Smooth muscle cell (in vitro differentiated cells): ENCODE measurements at regions not wholly inside any gene's neighbourhood (a gene's known extent, or its start where the extent isn't known, plus 50 kb on each side); places are given as distances from the start of the nearest gene placed in this dataset.

Experiments used
- DNase-seq: peaks from one replicate; lab custom pipeline; 2025; ENCODE audit not compliant: unreplicated experiment; lab: John Stamatoyannopoulos, UW
- H2AFZ ChIP-seq: fragments of 200-600 bp; sonication (generic); 2 replicates; pipeline ENCODE4 v1.6.0; 2016; ENCODE audit warnings: antibody characterized with exemption, low read depth, mild to moderate bottlenecking
- H3F3A ChIP-seq: fragments of 200-600 bp; sonication (generic); 2 replicates; pipeline ENCODE4 v1.6.0; 2017; ENCODE audit warnings: antibody characterized with exemption, low read depth
- H3K27ac ChIP-seq: fragments of 200-600 bp; sonication (generic); 2 replicates; pipeline ENCODE4 v1.5.1; 2016; ENCODE audit warnings: low read depth, mild to moderate bottlenecking
- H3K27me3 ChIP-seq: fragments of 200-600 bp; sonication (generic); 2 replicates; pipeline ENCODE4 v1.6.1; 2016; ENCODE audit warnings: low read depth, mild to moderate bottlenecking
- H3K36me3 ChIP-seq: fragments of 200-600 bp; sonication (generic); 2 replicates; pipeline ENCODE4 v1.5.1; 2016; ENCODE audit warnings: low read depth
- H3K4me1 ChIP-seq: fragments of 200-600 bp; sonication (generic); 2 replicates; pipeline ENCODE4 v1.5.1; 2016; ENCODE audit warnings: low read depth
- H3K4me2 ChIP-seq: fragments of 200-600 bp; sonication (generic); 2 replicates; pipeline ENCODE4 v1.6.0; 2016; ENCODE audit warnings: mild to moderate bottlenecking
- H3K4me3 ChIP-seq: fragments of 200-600 bp; sonication (generic); 2 replicates; pipeline ENCODE4 v1.5.1; 2016; ENCODE audit warnings: mild to moderate bottlenecking
- H3K79me2 ChIP-seq: fragments of 200-600 bp; sonication (generic); 2 replicates; pipeline ENCODE4 v1.6.0; 2016; ENCODE audit warnings: low read depth, mild to moderate bottlenecking
- H3K9ac ChIP-seq: fragments of 200-600 bp; sonication (generic); 2 replicates; pipeline ENCODE4 v1.6.0; 2016; ENCODE audit warnings: low read depth
- H3K9me3 ChIP-seq: fragments of 200-600 bp; sonication (generic); replicated peaks from 2 replicates; pipeline ENCODE4 v1.5.1; 2016; ENCODE audit warnings: low read depth
- H4K20me1 ChIP-seq: fragments of 200-600 bp; sonication (generic); 2 replicates; pipeline ENCODE4 v1.6.0; 2016; ENCODE audit warnings: low read depth
- WGBS: methylation state at CpG from one replicate; pipeline ENCODE4 v1.1.7; 2016; ENCODE audit warnings: low lambda C conversion rate; 5-methylcytosine and 5-hydroxymethylcytosine counted together
- TF ChIP-seq, protein P1 (sequence below): fragments of 200-600 bp; sonication (generic); IDR thresholded peaks from 2 replicates; pipeline ENCODE4 v1.5.1; 2017; ENCODE audit warnings: borderline replicate concordance, mild to moderate bottlenecking, antibody characterized with exemption; ENCODE audit not compliant: insufficient read depth, poor library complexity, severe bottlenecking

DNA sequence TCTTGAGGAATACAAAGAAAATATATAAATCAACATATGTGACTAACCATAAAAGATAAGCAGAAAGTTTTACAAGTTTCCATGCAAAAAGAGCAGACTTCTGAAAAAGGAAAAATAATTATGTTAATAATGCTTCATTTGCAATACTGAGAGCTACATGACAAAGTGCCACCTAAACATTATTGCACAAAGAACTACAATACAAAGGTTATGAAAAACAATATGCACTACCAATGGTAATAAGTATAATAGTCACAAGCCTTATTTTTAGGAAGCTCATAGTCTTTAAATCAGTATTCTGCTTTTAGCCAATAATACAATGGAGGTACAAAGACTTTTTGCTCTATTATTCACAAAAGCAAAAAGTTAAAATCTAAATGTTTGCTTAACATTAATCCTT is 411.2 kb downstream of the TLL1 start:
- H3K9ac ChIP-seq: no peak overlapping the region
- H4K20me1 ChIP-seq: no peaks in the 10 kb centered on the region
- H3K27ac ChIP-seq: no peak overlapping the region
- H3K79me2 ChIP-seq: no peaks in the 10 kb centered on the region
- no peaks in the 10 kb centered on the region for H3F3A ChIP-seq
- H3K4me3 ChIP-seq: no peak overlapping the region
- no peaks in the 10 kb centered on the region for H3K9me3 ChIP-seq
- DNase-seq: no peak
- no peaks in the 10 kb centered on the region for H3K27me3 ChIP-seq
- TF ChIP-seq, protein P1, sequence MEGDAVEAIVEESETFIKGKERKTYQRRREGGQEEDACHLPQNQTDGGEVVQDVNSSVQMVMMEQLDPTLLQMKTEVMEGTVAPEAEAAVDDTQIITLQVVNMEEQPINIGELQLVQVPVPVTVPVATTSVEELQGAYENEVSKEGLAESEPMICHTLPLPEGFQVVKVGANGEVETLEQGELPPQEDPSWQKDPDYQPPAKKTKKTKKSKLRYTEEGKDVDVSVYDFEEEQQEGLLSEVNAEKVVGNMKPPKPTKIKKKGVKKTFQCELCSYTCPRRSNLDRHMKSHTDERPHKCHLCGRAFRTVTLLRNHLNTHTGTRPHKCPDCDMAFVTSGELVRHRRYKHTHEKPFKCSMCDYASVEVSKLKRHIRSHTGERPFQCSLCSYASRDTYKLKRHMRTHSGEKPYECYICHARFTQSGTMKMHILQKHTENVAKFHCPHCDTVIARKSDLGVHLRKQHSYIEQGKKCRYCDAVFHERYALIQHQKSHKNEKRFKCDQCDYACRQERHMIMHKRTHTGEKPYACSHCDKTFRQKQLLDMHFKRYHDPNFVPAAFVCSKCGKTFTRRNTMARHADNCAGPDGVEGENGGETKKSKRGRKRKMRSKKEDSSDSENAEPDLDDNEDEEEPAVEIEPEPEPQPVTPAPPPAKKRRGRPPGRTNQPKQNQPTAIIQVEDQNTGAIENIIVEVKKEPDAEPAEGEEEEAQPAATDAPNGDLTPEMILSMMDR: no peak
- no peaks in the 10 kb centered on the region for H3K36me3 ChIP-seq
- no peak overlapping the region for H3K4me2 ChIP-seq
- no peak overlapping the region for H2AFZ ChIP-seq
- no peaks in the 10 kb centered on the region for H3K4me1 ChIP-seq

DNA sequence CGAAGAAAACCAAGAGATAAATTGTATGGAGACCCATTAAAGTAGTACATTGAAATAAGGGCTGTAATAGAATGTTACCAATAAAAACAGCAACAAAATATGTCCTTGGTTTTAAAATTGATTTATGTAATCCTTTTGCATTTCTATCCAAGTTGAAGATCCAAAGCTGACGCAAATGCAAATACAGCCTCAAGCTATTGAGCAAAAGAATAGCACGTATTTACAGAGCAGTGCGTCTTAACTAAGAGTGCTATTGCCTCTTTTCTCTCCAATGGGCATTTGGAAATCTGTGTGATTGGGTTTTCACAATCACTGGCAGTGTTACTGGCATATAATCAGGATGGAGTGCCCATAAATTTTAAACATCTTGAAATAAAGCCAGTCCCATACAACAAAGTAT is 417.4 kb downstream of the TLL1 start:
- H3K27me3 ChIP-seq: no peaks in the 10 kb centered on the region
- H3K9ac ChIP-seq: no peak overlapping the region
- no peak for DNase-seq
- no peaks in the 10 kb centered on the region for H3K4me1 ChIP-seq
- H3K4me2 ChIP-seq: no peak overlapping the region
- TF ChIP-seq, protein P1: no peak
- no peaks in the 10 kb centered on the region for H3K36me3 ChIP-seq
- H3F3A ChIP-seq: no peaks in the 10 kb centered on the region
- no peak overlapping the region for H2AFZ ChIP-seq
- H3K4me3 ChIP-seq: no peak overlapping the region
- H3K27ac ChIP-seq: no peak overlapping the region
- no peaks in the 10 kb centered on the region for H3K9me3 ChIP-seq
- H4K20me1 ChIP-seq: no peaks in the 10 kb centered on the region
- no peaks in the 10 kb centered on the region for H3K79me2 ChIP-seq
- WGBS: 59% methylated on average over 4 of the region's 4 CpGs

DNA sequence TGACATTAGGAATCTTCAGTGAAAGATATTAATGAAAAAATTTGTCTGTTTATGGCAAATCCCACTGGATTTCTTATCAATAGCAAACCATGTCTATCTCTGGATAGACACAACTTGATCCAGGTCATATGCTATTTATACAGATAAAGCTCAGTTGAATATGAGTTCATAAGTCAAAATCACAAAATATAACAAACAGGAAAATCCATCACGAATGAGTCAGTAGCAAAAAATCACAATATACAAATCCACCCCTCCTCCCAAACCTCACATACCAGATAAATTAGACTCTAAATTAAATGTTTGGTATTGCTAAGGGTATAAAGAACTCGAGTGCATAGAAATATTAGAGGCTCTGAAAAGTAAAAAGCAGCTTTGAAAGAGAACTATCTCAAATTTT is 420.5 kb downstream of the TLL1 start:
- Histone ChIP-seq H3K9ac (no peak overlapping the region), H3K79me2 (no peaks in the 10 kb centered on the region), H2AFZ (no peak overlapping the region), H3F3A (no peaks in the 10 kb centered on the region), H3K36me3 (no peaks in the 10 kb centered on the region), H3K9me3 (no peaks in the 10 kb centered on the region), H3K4me2 (no peak overlapping the region), H3K27me3 (no peaks in the 10 kb centered on the region), H3K4me3 (no peak overlapping the region), H4K20me1 (no peaks in the 10 kb centered on the region), H3K4me1 (no peaks in the 10 kb centered on the region), H3K27ac (no peak overlapping the region)
- TF ChIP-seq, protein P1: no peak
- DNase-seq: no peak
- WGBS: 54% methylated on average over 2 of the region's 2 CpGs

DNA sequence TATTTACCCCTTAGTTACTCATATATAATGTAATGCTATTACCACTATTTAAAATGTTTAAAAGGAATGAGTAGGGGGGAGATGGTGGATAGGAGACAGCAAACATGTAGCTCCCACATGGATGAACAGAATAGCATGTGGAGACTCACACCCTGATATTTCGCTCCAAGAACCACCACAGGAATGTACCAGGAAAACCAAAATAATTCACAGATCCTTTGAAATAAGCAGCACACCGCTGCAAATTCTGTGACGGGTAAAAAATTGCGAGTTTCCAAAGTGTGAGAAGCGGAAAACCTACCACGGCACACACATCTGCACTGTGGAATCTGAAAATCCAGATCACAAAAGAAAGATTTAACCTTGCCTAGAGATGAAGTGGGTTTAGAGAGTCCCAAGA is 428.2 kb downstream of the TLL1 start:
- Histone ChIP-seq H2AFZ (peak overlapping the region; percentile 50), H3K27ac (no peak overlapping the region), H3F3A (no peaks in the 10 kb centered on the region), H3K36me3 (no peaks in the 10 kb centered on the region), H3K27me3 (no peaks in the 10 kb centered on the region), H3K4me2 (peak overlapping the region; percentile 29), H3K4me3 (no peak overlapping the region), H3K9me3 (no peaks in the 10 kb centered on the region), H3K79me2 (no peaks in the 10 kb centered on the region), H4K20me1 (no peaks in the 10 kb centered on the region), H3K9ac (no peak overlapping the region), H3K4me1 (no peaks in the 10 kb centered on the region)
- TF ChIP-seq, protein P1: no peak
- WGBS: 53% methylated on average over 6 of the region's 6 CpGs
- DNase-seq: no peak
